Myocyte (in vitro differentiated cells): ENCODE measurements at regions not wholly inside any gene's neighbourhood (a gene's known extent, or its start where the extent isn't known, plus 50 kb on each side); places are given as distances from the start of the nearest gene placed in this dataset.
"Not testable (repeated sequence)": the region's sequence is repeated elsewhere in the genome, so short reads cannot be mapped to it uniquely, and the experiment has no call there.

Experiments used
- DNase-seq: peaks from one replicate; pipeline ENCODE4 v3.0.0-alpha.2; 2012; ENCODE audit warnings: low read depth

DNA sequence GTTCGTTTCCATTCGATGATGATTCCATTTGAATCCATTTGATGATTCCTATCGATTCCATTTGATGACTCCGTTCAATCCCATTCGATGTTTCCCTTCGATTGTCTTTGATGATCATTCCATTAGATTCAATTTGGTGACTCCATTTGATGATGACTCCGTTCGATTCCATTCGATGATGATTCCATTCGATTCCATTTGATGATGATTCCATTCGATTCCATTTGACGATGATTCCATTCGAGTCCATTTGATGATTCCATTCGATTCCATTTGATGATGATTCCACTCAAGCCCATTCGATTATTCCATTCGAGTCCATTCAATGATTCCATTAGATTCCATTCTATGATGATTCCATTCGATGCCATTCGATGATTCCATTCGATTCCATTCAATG, 2730.6 kb downstream of the RPIA start:
- DNase-seq: not testable (repeated sequence)

- DNase-seq: not testable (repeated sequence)
These were observed 2735.7 kb downstream of the RPIA start for GRCh38 chr2:91427148-91427547.

DNA sequence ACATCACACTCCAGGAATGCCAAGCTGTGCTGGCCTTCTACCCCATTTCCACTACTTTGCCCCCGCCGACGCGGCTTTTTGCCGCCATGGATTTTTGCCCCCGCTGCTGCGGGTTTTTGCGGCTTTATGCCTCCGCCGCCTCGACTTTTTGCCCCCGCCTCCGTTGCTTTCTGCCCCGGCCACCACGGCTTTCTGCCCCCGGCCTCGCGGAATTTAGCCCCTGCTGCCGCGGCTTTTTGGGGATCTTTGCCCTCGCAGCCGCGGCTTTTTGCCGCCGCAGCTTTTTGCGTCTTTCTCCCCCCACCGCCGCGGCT, 2750.4 kb downstream of the RPIA start:
- not testable (repeated sequence) for DNase-seq

- peak; percentile 14 for DNase-seq
These were observed 2750.9 kb downstream of the RPIA start for GRCh38 chr2:91442246-91442905.

DNA sequence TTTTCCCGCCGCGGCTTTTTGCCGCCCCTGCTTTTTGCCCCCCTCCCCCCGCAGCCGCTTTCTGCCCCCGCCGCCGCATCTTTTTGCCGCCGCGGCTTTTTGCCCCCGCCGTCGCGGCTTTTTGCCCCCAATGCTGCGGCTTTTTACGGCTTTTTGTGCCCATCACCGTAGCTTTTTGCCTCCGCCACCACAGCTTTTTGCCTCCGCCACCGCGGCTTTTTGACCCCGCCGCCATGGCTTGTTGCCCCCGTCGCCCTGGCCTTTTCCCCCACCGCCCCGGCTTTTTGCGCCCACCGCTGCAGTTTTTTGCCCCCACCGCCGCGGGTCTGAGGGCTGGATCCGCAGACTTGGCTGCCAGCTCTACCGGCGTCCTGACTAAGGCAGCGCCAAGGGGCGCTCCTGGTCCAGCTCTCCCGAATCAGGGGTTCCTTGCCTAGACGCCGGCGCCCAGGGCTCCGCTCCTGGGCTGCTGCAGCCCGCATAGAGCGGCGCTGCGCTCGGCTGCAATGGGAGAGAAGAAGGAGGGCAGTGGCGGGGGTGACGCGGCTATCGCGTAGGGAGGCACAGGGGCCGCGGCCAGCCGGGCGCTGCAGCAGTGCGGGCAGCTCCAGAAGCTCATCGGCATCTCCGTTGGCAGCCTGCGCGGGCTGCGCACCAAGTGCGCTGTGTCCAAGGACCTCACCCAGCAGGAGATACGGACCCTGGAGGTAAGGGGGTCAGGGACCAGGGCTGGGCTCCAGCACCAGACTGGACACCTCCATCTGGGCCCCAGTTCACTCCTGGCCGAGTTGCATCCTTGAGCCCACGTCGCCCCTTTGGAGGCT, 2751.6 kb downstream of the RPIA start:
- DNase-seq: not testable (repeated sequence)

DNA sequence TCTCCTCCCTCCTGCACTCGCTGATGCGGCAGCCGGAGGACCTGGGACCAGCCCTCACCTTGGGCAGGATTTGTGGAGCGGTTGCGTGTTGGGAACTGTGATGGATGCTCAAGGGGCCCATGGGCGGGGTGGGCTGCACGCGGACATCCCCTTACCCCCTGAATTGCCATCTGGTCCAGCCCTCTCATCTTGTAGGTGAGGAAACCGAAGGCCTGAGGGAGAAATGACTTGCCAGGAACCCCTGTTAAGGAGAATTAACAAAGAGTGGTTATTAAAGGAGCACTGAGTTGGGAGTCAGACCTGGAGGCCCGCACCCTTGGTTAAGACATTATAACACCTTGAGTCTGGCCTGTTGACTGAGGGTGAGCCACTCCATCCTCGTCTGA, 2752.2 kb downstream of the RPIA start:
- not testable (repeated sequence) for DNase-seq

DNA sequence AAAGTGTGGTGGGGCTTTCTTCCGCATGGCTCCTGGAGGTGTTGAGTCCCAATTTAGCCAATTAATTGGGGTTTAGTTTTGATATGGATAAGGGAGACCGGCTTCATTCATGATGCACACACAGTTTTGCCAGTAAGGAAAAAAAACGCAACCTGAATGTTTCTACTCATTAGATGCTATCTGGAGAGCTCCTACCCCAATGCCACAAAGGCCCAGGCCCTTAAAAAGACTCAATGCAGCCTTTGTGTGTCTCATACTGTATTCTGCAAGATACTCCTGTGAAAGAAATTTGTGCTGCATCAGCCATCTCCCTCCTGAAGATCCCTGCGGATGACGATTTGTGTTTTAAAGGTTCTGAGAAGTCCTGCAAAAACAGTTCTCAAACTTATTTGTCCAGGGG, 2754.2 kb downstream of the RPIA start:
- DNase-seq: not testable (repeated sequence)

DNA sequence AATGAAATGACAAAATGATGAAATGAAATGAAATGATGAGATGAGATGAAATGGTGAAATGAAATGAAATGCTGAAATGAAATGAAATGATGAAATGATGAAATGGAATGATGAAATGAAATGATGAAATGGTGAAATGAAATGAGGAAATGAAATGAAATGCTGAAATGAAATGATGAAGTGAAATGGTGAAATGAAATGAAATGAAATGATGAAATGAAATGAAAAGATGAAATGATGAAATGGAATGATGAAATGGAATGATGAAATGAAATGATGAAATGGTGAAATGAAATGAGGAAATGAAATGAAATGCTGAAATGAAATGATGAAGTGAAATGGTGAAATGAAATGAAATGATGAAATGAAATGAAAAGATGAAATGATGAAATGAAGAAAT, 2755.0 kb downstream of the RPIA start:
- not testable (repeated sequence) for DNase-seq

GRCh38 chr2:91446915-91447314, 2755.4 kb downstream of the RPIA start:
- not testable (repeated sequence) for DNase-seq

- not testable (repeated sequence) for DNase-seq
These were observed 2756.0 kb downstream of the RPIA start for GRCh38 chr2:91447508-91447907.

DNA sequence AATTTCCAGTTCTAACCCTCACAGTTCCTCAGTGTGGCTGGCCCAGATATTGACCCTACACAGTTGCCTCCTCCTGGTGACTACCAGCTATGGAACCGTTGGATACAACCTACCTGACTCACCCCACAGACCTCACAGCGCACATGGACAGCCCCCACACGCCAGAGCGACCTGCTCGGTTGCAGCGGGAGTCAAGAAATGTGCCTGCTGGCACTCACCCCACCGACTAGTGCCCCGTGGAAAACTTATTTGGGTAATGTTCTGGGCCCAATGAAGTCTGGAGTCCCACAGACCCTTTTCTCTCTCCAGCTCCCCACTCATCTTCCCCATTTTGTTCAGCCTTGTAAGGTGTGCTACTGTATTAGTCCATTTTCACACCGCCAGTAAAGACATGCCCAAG, 2770.8 kb downstream of the RPIA start:
- DNase-seq: not testable (repeated sequence)

- DNase-seq: not testable (repeated sequence)
These were observed 2771.5 kb downstream of the RPIA start for GRCh38 chr2:91463007-91463406.

DNA sequence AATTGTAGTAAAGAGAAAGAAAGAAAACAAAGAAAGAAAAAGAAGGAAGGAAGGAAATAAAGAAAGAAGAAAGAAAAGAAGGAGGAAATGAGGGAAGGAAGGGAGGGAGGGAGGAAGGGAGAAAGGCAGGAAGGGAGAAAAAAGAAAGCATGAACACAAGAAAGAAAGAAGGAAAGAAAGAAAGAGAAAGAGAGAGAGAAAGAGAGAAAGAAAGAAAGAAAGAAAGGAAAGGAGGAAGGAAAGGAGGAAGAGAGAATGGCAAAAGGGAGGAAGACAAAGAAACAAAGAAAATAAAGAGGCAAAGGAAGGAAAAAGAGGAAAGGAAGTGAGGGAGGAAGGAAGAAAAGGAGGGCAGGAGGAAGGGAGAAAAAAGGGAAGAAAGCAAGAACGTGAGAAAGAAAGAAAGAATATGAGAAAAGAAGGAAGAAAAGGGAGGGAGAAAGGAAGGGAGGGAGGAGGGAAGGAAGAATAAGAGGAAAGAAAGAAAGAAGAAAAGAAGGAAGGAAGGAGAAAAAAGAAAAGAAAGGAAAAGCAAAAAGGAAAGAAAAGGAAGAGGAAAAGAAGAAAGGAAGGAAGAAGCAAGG, 2775.4 kb downstream of the RPIA start:
- not testable (repeated sequence) for DNase-seq

DNA sequence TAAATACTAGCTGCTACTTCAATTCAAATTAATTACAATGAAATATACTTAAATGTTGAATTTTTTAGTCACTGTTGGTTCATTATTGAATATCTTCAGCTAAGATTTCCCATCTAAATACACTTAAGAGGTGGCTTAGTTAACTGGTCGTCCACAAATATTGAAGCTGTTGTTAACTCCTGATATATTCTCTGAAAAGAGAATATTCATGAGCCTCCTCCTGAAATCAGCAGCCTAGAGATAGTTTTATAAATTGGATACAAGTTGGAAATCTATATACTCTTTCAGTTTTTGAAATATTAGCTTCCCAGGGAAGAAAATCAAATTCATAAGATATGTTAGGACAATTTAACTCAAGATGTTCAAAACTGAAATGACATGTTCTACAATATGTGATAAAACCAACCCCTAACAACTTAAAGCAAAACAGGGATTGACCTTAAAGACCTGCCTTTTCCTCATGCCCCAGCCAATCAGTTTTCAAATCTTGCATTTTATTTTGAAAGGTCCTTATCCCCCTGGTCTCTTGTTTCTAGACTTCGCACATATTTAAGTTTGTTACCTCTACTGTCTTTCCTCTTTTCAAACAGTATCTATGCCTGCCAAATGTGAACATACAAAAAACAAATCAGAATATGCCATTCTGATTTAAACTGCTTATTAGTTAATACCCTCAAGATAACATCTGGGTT, 2784.9 kb downstream of the RPIA start:
- DNase-seq: not testable (repeated sequence)

DNA sequence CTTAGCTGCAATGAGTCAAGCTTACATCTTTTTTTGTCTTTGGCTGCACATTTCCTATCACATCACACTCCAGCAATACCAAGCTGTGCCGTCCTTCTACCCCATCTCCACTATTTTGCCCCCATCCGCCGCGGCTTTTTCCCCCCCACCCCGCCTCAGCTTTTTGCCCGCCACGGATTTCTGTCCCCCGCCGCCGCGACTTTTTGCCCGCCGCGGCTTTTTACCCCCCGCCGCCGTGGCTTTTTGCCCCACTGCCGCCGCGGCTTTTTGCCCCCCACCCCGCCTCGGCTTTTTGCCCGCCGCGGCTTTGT, 2785.4 kb downstream of the RPIA start:
- DNase-seq: not testable (repeated sequence)

GRCh38 chr2:91477291-91477690, 2785.8 kb downstream of the RPIA start:
- not testable (repeated sequence) for DNase-seq

- peak; percentile 19 for DNase-seq
These were observed 2786.5 kb downstream of the RPIA start for GRCh38 chr2:91477731-91478672.

DNA sequence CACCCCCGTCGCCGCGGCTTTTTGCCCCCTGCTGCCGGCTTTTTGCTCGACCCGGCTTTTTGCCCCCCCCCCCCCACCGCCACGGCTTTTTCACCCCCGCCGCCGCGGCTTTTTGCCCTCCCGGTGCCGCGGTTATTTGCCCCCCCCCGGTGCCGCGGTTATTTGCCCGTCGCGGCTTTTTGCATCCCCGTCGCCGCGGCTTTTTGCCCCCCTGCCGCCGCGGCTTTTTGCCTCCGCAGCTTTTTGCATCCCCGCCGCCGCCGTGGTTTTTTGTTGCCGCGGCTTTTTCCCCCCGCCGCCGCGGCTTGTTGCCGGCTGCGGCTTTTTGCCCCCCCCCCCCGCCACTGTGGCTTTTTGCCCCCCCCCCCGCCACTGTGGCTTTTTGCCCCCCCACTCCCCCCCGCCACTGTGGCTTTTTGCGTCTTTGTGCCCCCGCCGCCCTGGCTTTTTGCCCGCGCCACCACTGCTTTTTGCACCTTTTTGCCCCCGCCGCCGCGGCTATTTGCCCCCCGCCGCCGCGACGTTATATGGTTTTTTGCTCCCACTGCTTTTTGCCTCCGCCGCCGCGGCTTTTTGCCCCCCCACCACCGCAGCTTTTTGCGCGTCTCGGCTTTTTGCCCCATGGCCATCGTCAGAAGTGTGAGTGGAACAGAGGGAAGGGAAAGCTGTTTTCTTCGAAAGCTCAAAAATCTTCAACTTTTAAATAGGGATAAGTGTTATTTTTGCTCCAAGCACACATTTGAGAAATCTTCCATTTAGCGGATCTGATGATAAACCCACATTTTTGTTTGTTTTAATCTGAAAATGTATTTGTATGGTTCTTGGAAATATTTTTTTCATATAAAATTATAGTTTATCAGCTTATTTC, 2787.6 kb downstream of the RPIA start:
- DNase-seq: not testable (repeated sequence)

GRCh38 chr2:91485226-91485625, 2793.8 kb downstream of the RPIA start:
- not testable (repeated sequence) for DNase-seq
